Right lung (tissue), 2 donors: ENCODE measurements at regions not wholly inside any gene's neighbourhood (a gene's known extent, or its start where the extent isn't known, plus 50 kb on each side); places are given as distances from the start of the nearest gene placed in this dataset.
A peak's percentile ranks its signal among the peaks of the same experiment; 100 is the strongest.
"Not testable (repeated sequence)": the region's sequence is repeated elsewhere in the genome, so short reads cannot be mapped to it uniquely, and the experiment has no call there.

Experiments
- DNase-seq, 2 donors: peaks; one replicate each; pipeline ENCODE4 v3.0.0-alpha.2; 2013

- DNase-seq = no peak
Observed at GRCh38 chr14:83909507-83909906, 1620.4 kb upstream of the FLRT2 start.

- DNase-seq = no peak
Observed at GRCh38 chr14:83912032-83912642, 1617.8 kb upstream of the FLRT2 start.

- DNase-seq = no peak
Observed at GRCh38 chr14:83913476-83913875, 1616.5 kb upstream of the FLRT2 start.

GRCh38 chr14:83918546-83918945 is 1611.4 kb upstream of the FLRT2 start:
- DNase-seq = no peak

GRCh38 chr14:83919675-83920074 is 1610.3 kb upstream of the FLRT2 start:
- not testable (repeated sequence) for DNase-seq

- DNase-seq = no peak
Observed at GRCh38 chr14:83923842-83924241, 1606.1 kb upstream of the FLRT2 start.

- DNase-seq = no peak
Observed at GRCh38 chr14:83924259-83924658, 1605.7 kb upstream of the FLRT2 start.

GRCh38 chr14:83940253-83940652 is 1589.7 kb upstream of the FLRT2 start:
- DNase-seq = peak in 1 of 2 donors; percentile 1

- DNase-seq = no peak
Observed at GRCh38 chr14:83958359-83958758, 1571.6 kb upstream of the FLRT2 start.

- no peak for DNase-seq
Observed at GRCh38 chr14:83960832-83961512, 1569.0 kb upstream of the FLRT2 start.

- DNase-seq = no peak
Observed at GRCh38 chr14:83969998-83970397, 1559.9 kb upstream of the FLRT2 start.

- no peak for DNase-seq
Observed at GRCh38 chr14:83972631-83973030, 1557.3 kb upstream of the FLRT2 start.

GRCh38 chr14:83974647-83975163 is 1555.2 kb upstream of the FLRT2 start:
- DNase-seq = no peak

GRCh38 chr14:83975435-83975834 is 1554.5 kb upstream of the FLRT2 start:
- peak in 1 of 2 donors; percentile 19 for DNase-seq

- peak; percentile 65 to 67 for DNase-seq
Observed at GRCh38 chr14:83975841-83976770, 1553.8 kb upstream of the FLRT2 start.

- no peak for DNase-seq
Observed at GRCh38 chr14:83977583-83977982, 1552.4 kb upstream of the FLRT2 start.

- not testable (repeated sequence) for DNase-seq
Observed at GRCh38 chr14:83981676-83982258, 1548.2 kb upstream of the FLRT2 start.

- DNase-seq = no peak
Observed at GRCh38 chr14:83988275-83988674, 1541.7 kb upstream of the FLRT2 start.

GRCh38 chr14:83991666-83992065 is 1538.3 kb upstream of the FLRT2 start:
- DNase-seq = no peak

GRCh38 chr14:83992857-83993256 is 1537.1 kb upstream of the FLRT2 start:
- DNase-seq = no peak

GRCh38 chr14:83993545-83993944 is 1536.4 kb upstream of the FLRT2 start:
- no peak for DNase-seq

GRCh38 chr14:83994020-83994419 is 1535.9 kb upstream of the FLRT2 start:
- DNase-seq = no peak
